AG04450 (cell line): ENCODE measurements at regions not wholly inside any gene's neighbourhood (a gene's known extent, or its start where the extent isn't known, plus 50 kb on each side); places are given as distances from the start of the nearest gene placed in this dataset.
A peak's percentile ranks its signal among the peaks of the same experiment; 100 is the strongest.
"Not testable (repeated sequence)": the region's sequence is repeated elsewhere in the genome, so short reads cannot be mapped to it uniquely, and the experiment has no call there.

Experiments
- CTCF ChIA-PET: fragments of 300-600, 350-600 bp; formaldehyde crosslinking; extraction: SDS; loops from one replicate; lab custom pipeline; 2022; ENCODE audit warnings: antibody characterized with exemption, inconsistent platforms; lab: Charles Lee
- POLR2A ChIA-PET: fragments of 350-600 bp; formaldehyde crosslinking; extraction: SDS; loops from one replicate; lab custom pipeline; 2021; ENCODE audit warnings: antibody characterized with exemption, inconsistent platforms; lab: Yijun Ruan, JAX
- DNase-seq: peaks from one replicate; pipeline ENCODE4 v3.0.0-alpha.2; 2011; ENCODE audit warnings: low read depth, low spot score
- H3K27ac ChIP-seq: one replicate; pipeline ENCODE4 v1.5.1; 2012; ENCODE audit warnings: low read depth, low read length, control low read depth
- H3K27me3 ChIP-seq: one replicate; pipeline ENCODE4 v1.6.0; 2012; ENCODE audit warnings: low read length; ENCODE audit not compliant: control insufficient read depth, insufficient read depth
- H3K4me3 ChIP-seq: 2 replicates; pipeline ENCODE4 v1.5.1; 2011; ENCODE audit warnings: mild to moderate bottlenecking, low read depth, low read length, control low read depth
- H3K9me3 ChIP-seq: 2 replicates; pipeline ENCODE4 v1.5.1; 2012; ENCODE audit warnings: low read length; ENCODE audit not compliant: control insufficient read depth, insufficient read depth
- TF ChIP-seq, protein P1 (sequence below): IDR thresholded peaks from 2 replicates; pipeline ENCODE4 v1.5.1; 2011; ENCODE audit warnings: low read depth, low read length, control low read depth, inconsistent platforms

DNA sequence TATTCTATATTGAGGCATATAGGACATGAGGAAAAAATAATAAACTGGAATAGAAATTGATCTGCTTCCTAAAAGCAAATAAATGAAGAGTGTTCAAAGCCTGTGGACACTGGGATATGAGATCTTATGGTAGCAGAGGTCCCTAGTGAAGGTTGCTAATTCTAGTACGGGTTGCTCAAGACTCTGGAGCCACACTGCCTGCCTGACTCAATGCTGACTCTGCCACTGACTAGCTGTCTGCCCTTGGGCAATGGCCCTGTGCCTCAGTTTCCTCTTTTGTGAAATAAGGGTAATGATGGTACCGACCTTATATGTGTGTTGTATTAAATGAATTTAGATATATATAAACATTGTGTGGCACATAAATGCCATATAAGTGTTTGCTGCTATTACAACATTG is 59.0 kb upstream of the C1orf53 start:
- Histone ChIP-seq H3K27me3 (no peaks in the 10 kb centered on the region), H3K27ac (no peak overlapping the region), H3K9me3 (no peaks in the 10 kb centered on the region), H3K4me3 (no peak overlapping the region)
- CTCF ChIA-PET: no interaction called here
- TF ChIP-seq, protein P1, sequence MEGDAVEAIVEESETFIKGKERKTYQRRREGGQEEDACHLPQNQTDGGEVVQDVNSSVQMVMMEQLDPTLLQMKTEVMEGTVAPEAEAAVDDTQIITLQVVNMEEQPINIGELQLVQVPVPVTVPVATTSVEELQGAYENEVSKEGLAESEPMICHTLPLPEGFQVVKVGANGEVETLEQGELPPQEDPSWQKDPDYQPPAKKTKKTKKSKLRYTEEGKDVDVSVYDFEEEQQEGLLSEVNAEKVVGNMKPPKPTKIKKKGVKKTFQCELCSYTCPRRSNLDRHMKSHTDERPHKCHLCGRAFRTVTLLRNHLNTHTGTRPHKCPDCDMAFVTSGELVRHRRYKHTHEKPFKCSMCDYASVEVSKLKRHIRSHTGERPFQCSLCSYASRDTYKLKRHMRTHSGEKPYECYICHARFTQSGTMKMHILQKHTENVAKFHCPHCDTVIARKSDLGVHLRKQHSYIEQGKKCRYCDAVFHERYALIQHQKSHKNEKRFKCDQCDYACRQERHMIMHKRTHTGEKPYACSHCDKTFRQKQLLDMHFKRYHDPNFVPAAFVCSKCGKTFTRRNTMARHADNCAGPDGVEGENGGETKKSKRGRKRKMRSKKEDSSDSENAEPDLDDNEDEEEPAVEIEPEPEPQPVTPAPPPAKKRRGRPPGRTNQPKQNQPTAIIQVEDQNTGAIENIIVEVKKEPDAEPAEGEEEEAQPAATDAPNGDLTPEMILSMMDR: no peak
- no peak for DNase-seq
- POLR2A ChIA-PET: interaction anchor here (0.6 kb wide), 1 partner anchor 243 kb away, joined by 3 read pairs; no protein-coding TSS in a partner anchor

DNA sequence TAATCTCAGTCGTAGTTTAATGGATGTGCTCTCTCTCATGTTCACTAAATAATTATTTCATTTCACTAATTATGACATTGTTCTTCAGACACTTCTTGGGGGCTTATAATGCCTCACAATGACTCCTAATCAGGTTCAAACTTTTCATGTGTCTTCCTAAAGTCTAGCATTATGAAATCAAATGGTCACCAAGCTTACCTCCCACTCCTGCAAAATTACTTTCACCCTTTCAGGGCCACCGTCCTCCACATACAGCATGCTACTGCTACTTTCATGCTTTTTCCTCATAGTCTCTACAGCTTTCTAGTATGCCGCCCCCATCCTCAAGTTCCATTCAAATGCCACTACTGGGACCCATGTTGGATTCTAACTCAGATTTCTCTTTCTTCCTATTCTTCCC is 59.8 kb upstream of the C1orf53 start:
- CTCF ChIA-PET: interaction anchor here (0.6 to 1.0 kb wide), 3 partner anchors 10 to 73 kb away, joined by 4 read pairs; no protein-coding TSS in a partner anchor
- DNase-seq: no peak
- TF ChIP-seq, protein P1: no peak
- Histone ChIP-seq H3K4me3 (no peak overlapping the region), H3K27ac (no peak overlapping the region), H3K9me3 (no peaks in the 10 kb centered on the region), H3K27me3 (no peaks in the 10 kb centered on the region)
- POLR2A ChIA-PET: interaction anchor here (0.6 kb wide), 1 partner anchor 62 kb away, joined by 6 read pairs; no protein-coding TSS in a partner anchor

DNA sequence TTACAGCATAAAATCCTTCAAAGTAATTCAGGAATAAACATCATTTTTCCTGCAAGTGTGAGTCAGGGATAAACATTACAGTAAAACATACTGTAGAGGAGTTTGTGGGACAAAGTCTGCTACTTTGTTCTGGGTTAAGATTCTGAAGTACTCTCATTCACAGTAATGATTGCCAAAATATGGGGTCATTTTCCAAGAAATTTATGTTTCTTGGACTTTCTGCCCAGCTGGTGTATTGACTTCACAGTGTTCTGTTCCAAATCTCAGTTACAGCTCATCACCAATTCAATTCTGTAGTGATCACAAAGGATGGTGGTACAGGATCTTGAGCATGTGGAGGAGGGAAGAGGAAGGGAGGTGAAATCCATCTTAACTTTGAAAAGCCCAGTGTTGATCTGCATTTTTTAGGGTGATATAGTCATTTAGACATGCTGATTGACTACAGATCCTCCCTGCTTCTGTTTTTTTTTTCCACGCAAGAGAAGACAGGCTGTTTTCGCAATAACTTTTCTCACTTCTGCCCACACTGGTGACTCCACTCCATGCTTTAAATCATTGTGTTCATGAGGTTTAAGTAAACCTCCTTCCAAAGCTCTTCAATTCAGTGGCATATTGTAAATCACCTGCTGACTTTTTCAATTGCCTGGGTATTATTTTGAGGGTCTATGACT is 60.4 kb upstream of the C1orf53 start:
- no peaks in the 10 kb centered on the region for H3K27me3 ChIP-seq
- H3K27ac ChIP-seq: no peak overlapping the region
- DNase-seq: peak; percentile 8
- ChIA-PET CTCF (interaction anchor here (0.6 to 1.0 kb wide), 3 partner anchors 11 to 74 kb away, joined by 4 read pairs; no protein-coding TSS in a partner anchor), POLR2A (interaction anchor here (0.6 kb wide), 1 partner anchor 62 kb away, joined by 6 read pairs; no protein-coding TSS in a partner anchor)
- no peaks in the 10 kb centered on the region for H3K9me3 ChIP-seq
- TF ChIP-seq, protein P1: no peak
- no peak overlapping the region for H3K4me3 ChIP-seq

DNA sequence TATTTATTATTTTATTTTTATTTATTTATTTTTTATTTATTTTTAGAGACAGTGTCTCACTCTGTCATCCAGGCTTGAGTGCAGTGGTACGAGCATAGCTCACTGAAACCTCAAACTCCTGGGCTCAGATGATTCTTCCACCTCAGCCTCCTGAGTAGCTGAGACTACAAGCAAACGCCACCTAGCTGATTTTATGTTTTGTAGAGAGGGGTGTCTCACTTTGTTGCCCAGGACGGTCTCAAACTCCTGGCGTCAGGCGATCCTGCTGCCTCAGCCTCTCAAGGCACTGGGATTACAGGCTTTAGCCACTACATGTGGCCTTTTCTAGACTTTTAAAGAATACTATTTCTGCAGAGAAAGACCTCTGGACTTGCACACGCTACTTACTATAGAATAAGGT is 61.3 kb upstream of the C1orf53 start:
- POLR2A ChIA-PET: no interaction called here
- no peaks in the 10 kb centered on the region for H3K27me3 ChIP-seq
- H3K9me3 ChIP-seq: no peaks in the 10 kb centered on the region
- DNase-seq: no peak
- H3K27ac ChIP-seq: no peak overlapping the region
- CTCF ChIA-PET: interaction anchor here (0.6 to 1.1 kb wide), 2 partner anchors 33 to 47 kb away, joined by 4 to 5 read pairs; no protein-coding TSS in a partner anchor
- no peak overlapping the region for H3K4me3 ChIP-seq
- TF ChIP-seq, protein P1: no peak

DNA sequence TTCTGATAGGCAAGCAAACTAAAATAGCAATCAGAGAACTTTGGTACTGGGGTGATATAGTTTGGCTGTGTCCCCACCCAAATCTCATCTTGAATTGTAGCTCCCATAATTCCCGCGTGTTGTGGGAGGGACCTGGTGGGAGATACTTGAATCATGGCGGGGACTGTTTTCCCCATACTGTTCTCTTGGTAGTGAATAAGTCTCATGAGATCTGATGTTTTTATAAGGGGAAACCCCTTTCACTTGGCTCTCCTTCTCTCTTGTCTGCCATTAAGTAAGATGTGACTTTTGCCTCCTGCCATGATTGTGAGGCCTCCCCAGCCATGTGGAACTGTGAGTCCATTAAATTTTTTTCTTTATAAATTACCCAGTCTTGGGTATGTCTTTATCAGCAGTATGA is 62.6 kb upstream of the C1orf53 start:
- DNase-seq, POLR2A ChIA-PET, H3K4me3 ChIP-seq, H3K27me3 ChIP-seq, H3K9me3 ChIP-seq, CTCF ChIA-PET, H3K27ac ChIP-seq: not testable (repeated sequence)
